ENCODE measurements at regions not wholly inside any gene's neighbourhood (a gene's known extent, or its start where the extent isn't known, plus 50 kb on each side); places are given as distances from the start of the nearest gene placed in this dataset.
"Not testable (repeated sequence)": the region's sequence is repeated elsewhere in the genome, so short reads cannot be mapped to it uniquely, and the experiment has no call there.

DNA sequence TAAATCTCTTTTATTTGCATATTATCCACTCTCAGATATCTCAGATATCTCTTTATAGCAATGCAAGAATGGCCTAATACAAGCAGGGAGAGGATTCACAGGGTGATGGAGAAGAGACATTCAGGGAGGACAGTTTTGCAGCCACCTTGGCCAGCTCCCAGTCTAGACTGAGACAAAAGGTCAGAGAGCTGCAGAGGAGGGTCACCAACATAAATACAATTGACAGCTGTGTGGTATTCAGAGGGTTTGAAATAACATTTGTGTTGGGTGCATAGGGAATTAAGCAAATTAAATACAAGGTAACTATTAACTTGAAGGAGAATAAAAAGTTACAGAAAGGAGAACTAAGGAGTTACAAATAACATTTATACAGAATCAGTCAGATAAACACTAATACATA lies 189.5 kb upstream of the TAPT1 start:
- TF ChIP-seq, protein P1, sequence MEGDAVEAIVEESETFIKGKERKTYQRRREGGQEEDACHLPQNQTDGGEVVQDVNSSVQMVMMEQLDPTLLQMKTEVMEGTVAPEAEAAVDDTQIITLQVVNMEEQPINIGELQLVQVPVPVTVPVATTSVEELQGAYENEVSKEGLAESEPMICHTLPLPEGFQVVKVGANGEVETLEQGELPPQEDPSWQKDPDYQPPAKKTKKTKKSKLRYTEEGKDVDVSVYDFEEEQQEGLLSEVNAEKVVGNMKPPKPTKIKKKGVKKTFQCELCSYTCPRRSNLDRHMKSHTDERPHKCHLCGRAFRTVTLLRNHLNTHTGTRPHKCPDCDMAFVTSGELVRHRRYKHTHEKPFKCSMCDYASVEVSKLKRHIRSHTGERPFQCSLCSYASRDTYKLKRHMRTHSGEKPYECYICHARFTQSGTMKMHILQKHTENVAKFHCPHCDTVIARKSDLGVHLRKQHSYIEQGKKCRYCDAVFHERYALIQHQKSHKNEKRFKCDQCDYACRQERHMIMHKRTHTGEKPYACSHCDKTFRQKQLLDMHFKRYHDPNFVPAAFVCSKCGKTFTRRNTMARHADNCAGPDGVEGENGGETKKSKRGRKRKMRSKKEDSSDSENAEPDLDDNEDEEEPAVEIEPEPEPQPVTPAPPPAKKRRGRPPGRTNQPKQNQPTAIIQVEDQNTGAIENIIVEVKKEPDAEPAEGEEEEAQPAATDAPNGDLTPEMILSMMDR (IDR thresholded peaks at IDR 0.05; ENCODE audit: low read depth, low read length, missing control alignments) = no peak
- H3K4me3 ChIP-seq (ENCODE audit: low read depth, low read length) = no peak overlapping the region
- in situ Hi-C loops (cut with HindIII; ENCODE audit: low sequenced_read_pairs) = no loop called here
- no peak for DNase-seq (ENCODE audit: low read depth)

DNA sequence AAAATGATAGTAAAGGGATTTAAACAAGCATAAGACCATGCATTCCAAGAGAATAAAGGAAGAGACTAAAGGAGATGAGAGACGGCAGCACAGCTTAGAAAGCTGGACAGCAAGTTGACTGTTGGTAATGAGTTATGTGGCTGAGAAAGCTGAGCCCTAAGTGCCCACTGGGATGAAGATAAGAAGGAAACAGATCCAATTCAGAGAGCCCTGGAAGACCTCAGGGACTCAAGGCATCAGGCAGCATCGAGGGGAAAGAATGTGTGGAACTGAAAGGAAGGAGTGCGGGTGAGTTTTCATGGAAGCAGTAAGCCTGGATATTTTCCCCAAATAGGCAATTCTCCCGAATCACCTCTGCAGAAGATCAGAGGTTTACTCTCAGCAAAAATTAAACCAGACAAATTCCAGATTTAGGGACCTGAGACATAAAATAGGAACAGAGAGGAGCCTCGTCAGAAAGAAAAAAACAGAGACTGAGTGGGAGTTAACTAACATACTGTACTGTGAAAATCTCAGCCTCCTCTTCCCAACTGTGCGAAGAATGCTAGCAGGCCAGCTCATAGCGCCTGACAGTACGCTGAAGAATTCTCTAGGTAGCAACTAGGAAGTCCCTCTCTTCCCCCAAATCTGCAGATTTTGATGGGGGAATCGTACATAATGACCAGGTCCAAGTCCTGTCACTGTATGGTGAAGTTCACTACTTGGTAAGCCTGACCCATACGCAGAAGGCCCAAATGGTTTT lies 187.7 kb upstream of the TAPT1 start:
- in situ Hi-C loops (cut with HindIII; ENCODE audit: low sequenced_read_pairs) = no loop called here
- TF ChIP-seq, protein P1 (IDR thresholded peaks at IDR 0.05; ENCODE audit: low read depth, low read length, missing control alignments) = no peak
- no peak for DNase-seq (ENCODE audit: low read depth)
- H3K4me3 ChIP-seq (ENCODE audit: low read depth, low read length) = no peak overlapping the region

DNA sequence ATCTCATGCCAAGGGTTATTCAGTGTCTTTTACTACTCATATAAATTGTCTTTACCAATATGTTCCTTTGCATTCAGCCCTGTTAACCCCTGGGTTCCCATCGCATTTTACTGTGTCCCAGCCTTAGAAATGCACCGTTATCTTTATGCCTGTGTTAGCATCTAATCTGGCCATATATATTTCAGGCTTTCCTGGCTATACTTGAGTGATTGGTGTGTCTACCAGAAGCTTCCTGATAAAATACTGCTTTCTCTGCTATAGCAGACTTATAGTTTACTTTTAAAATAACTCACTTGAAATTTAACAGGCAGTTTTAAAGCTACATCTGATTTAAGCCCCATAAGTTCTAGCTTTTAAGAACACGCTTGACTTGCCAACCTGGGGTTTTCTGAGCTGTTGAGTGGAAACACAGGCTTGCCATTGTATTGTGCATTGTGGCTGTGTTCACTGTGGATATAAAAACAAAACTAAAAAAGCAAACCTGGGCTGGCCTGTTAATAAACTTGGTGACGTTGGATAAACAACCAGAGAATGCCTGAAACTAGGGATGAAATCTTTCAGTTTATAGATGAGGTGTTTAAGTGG lies 185.3 kb upstream of the TAPT1 start:
- TF ChIP-seq, protein P1 (IDR thresholded peaks at IDR 0.05; ENCODE audit: low read depth, low read length, missing control alignments) = no peak
- no peak for DNase-seq (ENCODE audit: low read depth)
- in situ Hi-C loops (cut with HindIII; ENCODE audit: low sequenced_read_pairs) = no loop called here
- no peak overlapping the region for H3K4me3 ChIP-seq (ENCODE audit: low read depth, low read length)

DNA sequence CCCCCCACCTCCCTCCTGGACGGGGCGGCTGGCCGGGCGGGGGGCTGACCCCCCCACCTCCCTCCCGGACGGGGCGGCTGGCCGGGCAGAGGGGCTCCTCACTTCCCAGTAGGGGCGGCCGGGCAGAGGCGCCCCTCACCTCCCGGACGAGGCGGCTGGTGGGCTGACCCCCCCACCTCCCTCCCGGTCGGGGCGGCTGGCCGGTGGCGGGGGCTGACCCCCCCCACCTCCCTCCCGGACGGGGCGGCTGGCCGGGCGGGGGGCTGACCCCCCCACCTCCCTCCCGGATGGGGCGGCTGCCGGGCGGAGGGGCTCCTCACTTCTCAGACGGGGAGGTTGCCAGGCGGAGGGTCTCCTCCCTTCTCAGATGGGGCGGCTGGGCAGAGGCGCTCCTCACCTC lies 166.9 kb upstream of the TAPT1 start:
- in situ Hi-C loops (cut with HindIII; ENCODE audit: low sequenced_read_pairs); H3K4me3 ChIP-seq (ENCODE audit: low read depth, low read length); DNase-seq (ENCODE audit: low read depth): not testable (repeated sequence)

DNA sequence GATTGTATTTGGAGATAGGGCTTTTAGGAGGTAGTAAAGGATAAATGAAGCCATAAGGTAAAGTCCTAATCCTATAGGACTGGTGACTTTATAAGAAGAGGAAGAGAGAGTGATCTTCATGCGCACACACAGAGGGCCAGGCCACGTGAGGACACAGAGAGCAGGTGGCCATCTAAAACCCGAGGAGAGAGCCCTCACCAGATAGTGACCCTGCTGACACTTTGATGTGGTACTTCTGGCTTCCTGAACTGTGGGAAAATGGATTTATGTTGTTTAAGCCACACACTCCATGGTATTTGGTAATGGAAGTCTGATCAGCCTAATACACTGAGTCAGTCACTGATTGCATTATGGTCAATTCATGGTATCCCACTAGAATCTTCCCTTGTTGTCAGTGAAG lies 164.9 kb upstream of the TAPT1 start:
- TF ChIP-seq, protein P1 (IDR thresholded peaks at IDR 0.05; ENCODE audit: low read depth, low read length, missing control alignments) = no peak
- DNase-seq (ENCODE audit: low read depth) = no peak
- H3K4me3 ChIP-seq (ENCODE audit: low read depth, low read length) = no peak overlapping the region
- in situ Hi-C loops (cut with HindIII; ENCODE audit: low sequenced_read_pairs) = no loop called here

DNA sequence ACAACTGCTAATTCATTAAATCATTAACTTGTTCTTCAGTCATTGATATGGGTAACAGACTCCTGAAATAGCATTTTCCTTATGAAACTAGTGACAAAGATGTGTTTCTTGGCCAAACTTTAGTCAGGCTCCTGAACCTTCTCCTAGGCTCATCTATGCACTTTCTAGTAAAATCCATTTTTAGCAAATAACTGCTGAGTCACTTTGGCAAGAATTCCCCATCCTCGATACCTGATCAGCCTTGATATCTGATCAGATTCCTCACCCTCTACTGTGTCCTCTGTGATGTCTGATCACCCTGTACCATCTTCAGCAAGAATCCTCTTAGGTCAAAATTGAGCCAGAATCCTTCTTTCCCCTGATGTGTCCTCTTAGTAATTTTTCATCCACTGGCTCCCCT lies 161.2 kb upstream of the TAPT1 start:
- in situ Hi-C loops (cut with HindIII; ENCODE audit: low sequenced_read_pairs) = no loop called here
- H3K4me3 ChIP-seq (ENCODE audit: low read depth, low read length) = no peak overlapping the region
- no peak for DNase-seq (ENCODE audit: low read depth)
- TF ChIP-seq, protein P1 (IDR thresholded peaks at IDR 0.05; ENCODE audit: low read depth, low read length, missing control alignments) = no peak

DNA sequence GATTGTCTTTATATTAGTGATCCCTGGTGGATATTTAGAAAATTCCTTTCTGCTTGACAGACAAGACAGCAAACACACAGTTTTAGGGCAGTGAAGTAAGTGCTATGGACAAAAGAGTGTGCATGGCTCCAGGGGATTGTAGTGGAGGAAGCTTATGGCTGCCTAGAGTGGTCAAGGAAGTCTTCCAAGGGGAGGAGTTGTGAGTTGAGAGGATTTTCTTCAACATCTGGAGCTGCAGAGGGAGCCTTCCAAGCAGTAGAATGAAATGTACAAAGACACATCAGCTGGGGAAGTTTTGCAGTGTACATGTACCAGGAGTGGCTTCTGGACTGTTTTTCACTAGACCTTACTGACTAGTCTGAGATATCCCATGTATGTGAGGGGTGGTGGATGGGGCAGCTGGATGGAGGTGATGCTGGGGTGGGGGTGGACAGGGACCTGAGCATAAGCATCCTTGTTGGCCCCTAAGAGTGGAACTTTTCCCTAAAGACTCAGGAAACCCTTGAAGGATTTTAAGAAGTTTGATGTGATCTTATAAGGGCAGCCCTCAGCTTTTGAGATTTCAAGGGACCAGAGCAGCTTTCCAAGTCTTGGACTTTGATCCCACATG lies 160.5 kb upstream of the TAPT1 start:
- no peak for DNase-seq (ENCODE audit: low read depth)
- in situ Hi-C loops (cut with HindIII; ENCODE audit: low sequenced_read_pairs) = no loop called here
- no peak overlapping the region for H3K4me3 ChIP-seq (ENCODE audit: low read depth, low read length)
- TF ChIP-seq, protein P1 (IDR thresholded peaks at IDR 0.05; ENCODE audit: low read depth, low read length, missing control alignments) = no peak
